Gastroesophageal sphincter (tissue), 4 donors: ENCODE measurements at regions not wholly inside any gene's neighbourhood (a gene's known extent, or its start where the extent isn't known, plus 50 kb on each side); places are given as distances from the start of the nearest gene placed in this dataset.
"Not testable (repeated sequence)": the region's sequence is repeated elsewhere in the genome, so short reads cannot be mapped to it uniquely, and the experiment has no call there.

ENCODE experiments used
- ATAC-seq: fragments of 150-250 bp; one replicate; pipeline ENCODE4 v1.9.1; 2016; ENCODE audit warnings: mild to moderate bottlenecking, moderate library complexity
- H3K27ac ChIP-seq, 4 donors: fragments of 200-600 bp; sonication (generic) in 3 of 4; 1 replicate in 3 of 4; 2 replicates in 1 of 4; pipeline ENCODE4 v1.5.1; 2016 to 2019
- H3K27me3 ChIP-seq: fragments of 200-600 bp; sonication (generic); one replicate; pipeline ENCODE4 v1.5.1; 2019
- H3K36me3 ChIP-seq, 2 donors: fragments of 200-600 bp; sonication (generic); one replicate each; pipeline ENCODE4 v1.5.1; 2019; ENCODE audit warnings: control low read depth in 1 of 2
- H3K4me1 ChIP-seq, 3 donors: fragments of 200-600 bp; sonication (generic); 1 replicate in 2 of 3; 2 replicates in 1 of 3; pipeline ENCODE4 v1.5.1; 2016 to 2019; ENCODE audit warnings: control low read depth in 2 of 3
- H3K4me3 ChIP-seq, 2 donors: fragments of 200-600 bp; sonication (generic); one replicate each; pipeline ENCODE4 v1.5.1; 2019; ENCODE audit warnings: mild to moderate bottlenecking in 1 of 2, moderate library complexity in 1 of 2
- H3K9me3 ChIP-seq, 3 donors: fragments of 200-600 bp; sonication (generic); one replicate each; pipeline ENCODE4 v1.5.1; 2017 to 2019; ENCODE audit warnings: control low read depth in 2 of 3
- EP300 ChIP-seq: sonication (generic); formaldehyde crosslinking; IDR thresholded peaks from one replicate; pipeline ENCODE4 v1.6.1; 2017; ENCODE audit warnings: antibody characterized with exemption, mild to moderate bottlenecking
- POLR2A ChIP-seq, 2 donors: fragments of 450-650 bp; IDR thresholded peaks; one replicate each; pipeline ENCODE4 v1.6.1; 2017; ENCODE audit warnings: antibody characterized with exemption in 2 of 2, mild to moderate bottlenecking in 2 of 2, moderate library complexity in 1 of 2
- POLR2AphosphoS5 ChIP-seq: sonication (generic); formaldehyde crosslinking; IDR thresholded peaks from one replicate; pipeline ENCODE4 v1.6.1; 2017; ENCODE audit warnings: antibody characterized with exemption
- WGBS, 2 donors: methylation state at CpG; one replicate each; pipeline ENCODE4 v1.1.5; 2018; ENCODE audit warnings: low coverage in 1 of 2; 5-methylcytosine and 5-hydroxymethylcytosine counted together
- TF ChIP-seq, protein P1 (sequence below), 4 experiments: fragments of 200-600 bp in 2 of 4; fragments of 450-650 bp in 2 of 4; sonication (generic) in 1 of 4; IDR thresholded peaks; one replicate each; pipeline ENCODE4 v1.5.1; 2017 to 2019; ENCODE audit warnings: antibody characterized with exemption in 4 of 4, mild to moderate bottlenecking in 2 of 4, moderate library complexity in 2 of 4

DNA sequence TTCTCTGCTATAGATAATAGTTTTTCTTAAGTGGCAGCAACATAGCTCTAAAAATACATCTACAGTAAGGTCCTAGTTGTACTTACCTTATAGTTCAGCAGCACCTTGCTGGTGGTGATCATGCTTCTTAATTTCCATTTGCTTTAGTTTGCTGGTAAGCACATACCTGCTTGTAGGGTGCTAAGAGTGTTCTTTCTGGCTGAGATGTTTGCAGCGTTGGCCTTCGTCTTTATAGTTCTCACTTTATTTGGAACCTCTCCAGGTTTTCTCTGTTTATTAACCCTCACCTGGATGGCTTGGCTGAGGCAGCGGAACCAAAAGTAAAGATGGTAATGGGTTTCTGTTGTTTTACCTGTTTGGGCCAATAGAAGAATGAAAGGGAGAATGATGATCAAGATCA lies 123.6 kb upstream of the EFEMP1 start:
- WGBS, 2 donors: 27 to 60% methylated on average over 2 to 3 of the region's 3 CpGs
- H3K9me3 ChIP-seq: no peaks in the 10 kb centered on the region

DNA sequence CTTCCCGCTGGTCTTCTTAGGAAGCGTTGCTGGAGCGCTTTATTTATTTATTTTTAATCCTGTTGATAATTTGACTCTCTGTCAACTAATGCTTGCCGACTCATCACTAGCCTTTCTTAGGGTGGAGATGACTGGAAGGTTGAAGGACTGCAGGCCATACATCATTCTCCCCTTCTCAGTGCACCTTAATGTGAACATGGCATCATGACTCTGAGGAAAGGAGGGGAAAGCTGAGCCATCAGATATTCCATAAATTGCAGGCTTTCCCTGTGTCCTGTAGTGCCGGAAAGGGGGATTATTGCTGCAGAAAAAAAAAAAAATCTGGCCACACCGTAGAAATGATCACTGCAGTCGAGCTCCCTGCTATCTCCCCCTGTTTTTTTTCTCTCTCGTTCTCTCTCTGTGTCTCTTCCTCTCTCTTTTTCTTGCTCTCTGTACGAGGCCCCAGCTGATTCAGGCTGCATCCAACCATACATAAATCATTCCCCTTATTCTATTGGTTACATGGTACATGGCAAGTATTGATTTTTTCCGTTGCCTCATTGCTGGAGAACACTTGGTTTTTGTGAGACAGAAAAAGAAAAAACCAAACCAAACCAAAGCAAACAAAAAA lies 125.8 kb upstream of the EFEMP1 start:
- H3K27me3 ChIP-seq: no peaks in the 10 kb centered on the region
- H3K9me3 ChIP-seq: no peaks in the 10 kb centered on the region
- no peak for ATAC-seq
- H3K4me3 ChIP-seq: no peak overlapping the region
- WGBS, 2 donors: 54 to 61% methylated on average over 6 to 10 of the region's 10 CpGs
- no peaks in the 10 kb centered on the region for H3K36me3 ChIP-seq
- no peaks in the 10 kb centered on the region for H3K4me1 ChIP-seq
- no peak overlapping the region for H3K27ac ChIP-seq
- TF ChIP-seq EP300 (no peak), POLR2AphosphoS5 (no peak), POLR2A (IDR thresholded peaks at IDR 0.05) (no peak)
- TF ChIP-seq, protein P1, sequence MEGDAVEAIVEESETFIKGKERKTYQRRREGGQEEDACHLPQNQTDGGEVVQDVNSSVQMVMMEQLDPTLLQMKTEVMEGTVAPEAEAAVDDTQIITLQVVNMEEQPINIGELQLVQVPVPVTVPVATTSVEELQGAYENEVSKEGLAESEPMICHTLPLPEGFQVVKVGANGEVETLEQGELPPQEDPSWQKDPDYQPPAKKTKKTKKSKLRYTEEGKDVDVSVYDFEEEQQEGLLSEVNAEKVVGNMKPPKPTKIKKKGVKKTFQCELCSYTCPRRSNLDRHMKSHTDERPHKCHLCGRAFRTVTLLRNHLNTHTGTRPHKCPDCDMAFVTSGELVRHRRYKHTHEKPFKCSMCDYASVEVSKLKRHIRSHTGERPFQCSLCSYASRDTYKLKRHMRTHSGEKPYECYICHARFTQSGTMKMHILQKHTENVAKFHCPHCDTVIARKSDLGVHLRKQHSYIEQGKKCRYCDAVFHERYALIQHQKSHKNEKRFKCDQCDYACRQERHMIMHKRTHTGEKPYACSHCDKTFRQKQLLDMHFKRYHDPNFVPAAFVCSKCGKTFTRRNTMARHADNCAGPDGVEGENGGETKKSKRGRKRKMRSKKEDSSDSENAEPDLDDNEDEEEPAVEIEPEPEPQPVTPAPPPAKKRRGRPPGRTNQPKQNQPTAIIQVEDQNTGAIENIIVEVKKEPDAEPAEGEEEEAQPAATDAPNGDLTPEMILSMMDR (IDR thresholded peaks at IDR 0.05): no peak

More for the DNA sequence above, 123.6 kb upstream of the EFEMP1 start:
- Histone ChIP-seq H3K36me3 (no peaks in the 10 kb centered on the region), H3K4me3 (no peak overlapping the region), H3K4me1 (no peaks in the 10 kb centered on the region), H3K27me3 (no peaks in the 10 kb centered on the region), H3K27ac (no peak overlapping the region)
- TF ChIP-seq POLR2AphosphoS5: no peak
- TF ChIP-seq, protein P1 (IDR thresholded peaks at IDR 0.05): no peak
- TF ChIP-seq EP300: no peak
- no peak for TF ChIP-seq POLR2A (IDR thresholded peaks at IDR 0.05)
- ATAC-seq: no peak

DNA sequence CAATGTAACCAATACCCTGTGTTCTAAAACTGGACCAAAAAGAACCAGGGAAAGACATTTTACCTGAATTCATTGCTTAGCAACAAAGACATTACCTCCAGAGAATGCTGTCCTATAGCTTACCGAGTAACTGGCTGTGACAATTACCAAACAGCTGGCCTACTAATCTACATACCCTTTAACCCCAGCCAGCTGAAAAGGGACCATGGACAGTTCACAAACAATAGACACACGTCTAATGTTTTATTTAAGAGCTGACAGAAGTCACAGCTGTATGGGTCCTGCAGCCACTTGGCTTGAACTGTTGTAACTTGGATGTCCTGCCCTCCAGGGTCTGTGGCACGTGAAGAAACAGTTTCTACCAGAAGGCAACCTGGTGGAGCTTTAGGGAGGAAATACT lies 130.1 kb upstream of the EFEMP1 start:
- no peaks in the 10 kb centered on the region for H3K4me1 ChIP-seq
- peaks cover 0 to 6% (median 0%) of the 10 kb centered on the region in 3 donors for H3K9me3 ChIP-seq
- H3K4me3 ChIP-seq: no peak overlapping the region
- H3K27ac ChIP-seq: no peak overlapping the region
- H3K27me3 ChIP-seq: no peaks in the 10 kb centered on the region
- TF ChIP-seq POLR2A (IDR thresholded peaks at IDR 0.05) (no peak), POLR2AphosphoS5 (no peak), EP300 (no peak)
- TF ChIP-seq, protein P1 (IDR thresholded peaks at IDR 0.05): no peak
- 19 to 56% methylated on average over 3 of the region's 3 CpGs for WGBS, 2 donors
- ATAC-seq: no peak
- no peaks in the 10 kb centered on the region for H3K36me3 ChIP-seq

DNA sequence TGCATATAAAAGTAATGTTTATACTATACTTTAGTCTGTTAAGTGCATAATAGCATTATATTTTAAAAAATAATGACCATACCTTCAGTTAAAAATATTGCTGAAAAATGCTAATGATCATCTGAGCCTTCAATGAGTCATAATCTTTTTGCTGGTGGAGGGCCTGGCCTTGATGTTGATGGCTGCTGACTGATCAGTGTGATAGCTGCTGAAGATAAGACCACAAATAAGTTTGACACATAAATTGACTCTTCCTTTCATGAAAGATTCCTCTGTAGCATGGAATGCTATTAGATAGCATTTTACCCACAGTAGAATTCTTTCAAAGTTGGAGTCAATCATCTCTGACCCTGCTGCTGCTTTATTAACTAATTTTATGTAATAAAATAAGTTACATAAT lies 128.4 kb upstream of the CCDC85A start:
- no peaks in the 10 kb centered on the region for H3K36me3 ChIP-seq
- no peak overlapping the region for H3K4me3 ChIP-seq
- H3K27ac ChIP-seq: no peak overlapping the region
- no peaks in the 10 kb centered on the region for H3K27me3 ChIP-seq
- no peak for ATAC-seq
- H3K4me1 ChIP-seq: no peaks in the 10 kb centered on the region
- TF ChIP-seq, protein P1 (IDR thresholded peaks at IDR 0.05): no peak
- no peak for TF ChIP-seq EP300
- TF ChIP-seq POLR2AphosphoS5: no peak
- TF ChIP-seq POLR2A (IDR thresholded peaks at IDR 0.05): no peak
- peaks cover 0 to 18% (median 0%) of the 10 kb centered on the region in 3 donors for H3K9me3 ChIP-seq

DNA sequence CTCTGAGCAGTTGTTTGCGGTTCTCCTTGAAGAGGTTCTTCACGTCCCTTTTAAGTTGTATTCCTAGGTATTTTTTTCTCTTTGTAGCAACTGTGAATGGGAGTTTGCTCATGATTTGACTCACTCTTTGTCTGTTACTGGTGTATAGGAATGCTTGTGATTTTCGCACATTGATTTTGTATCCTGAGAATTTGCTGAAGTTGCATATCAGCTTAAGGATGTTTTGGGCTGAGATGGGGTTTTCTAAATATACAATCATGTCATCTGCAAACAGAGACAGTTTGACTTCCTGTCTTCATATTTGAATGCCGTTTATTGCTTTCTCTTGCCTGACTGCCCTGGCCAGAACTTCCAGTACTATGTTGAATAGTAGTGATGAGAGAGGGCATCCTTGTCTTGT lies 122.5 kb upstream of the CCDC85A start:
- not testable (repeated sequence) for H3K27ac ChIP-seq, H3K27me3 ChIP-seq, H3K4me3 ChIP-seq, H3K36me3 ChIP-seq, H3K4me1 ChIP-seq, ATAC-seq
- peaks cover 0 to 42% (median 0%) of the 10 kb centered on the region in 3 donors for H3K9me3 ChIP-seq
- 85 to 94% methylated on average over 4 of the region's 4 CpGs for WGBS, 2 donors
